Forelimb muscle (tissue), 1 donor: ENCODE measurements at regions not wholly inside any gene's neighbourhood (a gene's known extent, or its start where the extent isn't known, plus 50 kb on each side); places are given as distances from the start of the nearest gene placed in this dataset.

ENCODE experiments used
- DNase-seq: peaks from one replicate; pipeline ENCODE4 v3.0.0-alpha.2; 2013; ENCODE audit warnings: low read depth

DNA sequence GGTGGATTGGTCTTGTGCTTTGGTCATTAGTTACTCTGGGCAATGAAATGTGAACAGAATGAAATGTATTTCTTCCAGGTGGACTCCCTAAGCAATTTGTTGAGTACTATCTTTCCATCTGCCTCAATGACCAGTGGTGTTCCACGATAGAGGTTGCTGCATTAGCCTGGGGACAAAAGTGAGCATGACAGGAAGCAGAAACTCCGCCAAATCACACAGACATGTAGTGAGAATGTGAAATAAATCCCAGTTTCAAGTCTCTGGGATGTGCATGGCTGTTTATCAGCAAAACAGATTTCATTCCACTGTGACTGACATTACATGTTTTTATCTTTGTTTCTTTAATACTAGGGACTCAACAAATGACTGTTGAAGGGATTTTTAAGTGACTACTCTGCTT lies 63.3 kb upstream of the DCBLD2 start:
- DNase-seq, result no peak

DNA sequence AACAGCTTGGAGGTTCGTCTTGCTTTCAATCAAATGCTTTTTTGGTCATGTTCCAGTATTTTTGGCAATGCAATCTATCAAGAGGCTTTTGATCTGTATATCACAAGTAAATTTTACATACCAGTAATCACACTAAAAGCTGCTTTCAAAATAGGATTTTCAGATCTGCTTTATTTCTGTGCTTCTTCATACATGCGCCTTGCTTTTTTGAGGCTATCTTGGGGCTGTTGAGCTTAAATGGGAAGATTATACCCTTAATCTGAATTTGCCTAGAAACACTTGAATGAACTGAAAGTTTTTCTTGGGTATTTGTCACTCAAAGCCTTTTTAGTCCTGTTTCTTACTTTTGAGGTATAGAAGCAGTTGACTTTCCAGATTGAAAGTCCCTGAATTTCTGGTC lies 62.1 kb upstream of the DCBLD2 start:
- DNase-seq, result no peak

DNA sequence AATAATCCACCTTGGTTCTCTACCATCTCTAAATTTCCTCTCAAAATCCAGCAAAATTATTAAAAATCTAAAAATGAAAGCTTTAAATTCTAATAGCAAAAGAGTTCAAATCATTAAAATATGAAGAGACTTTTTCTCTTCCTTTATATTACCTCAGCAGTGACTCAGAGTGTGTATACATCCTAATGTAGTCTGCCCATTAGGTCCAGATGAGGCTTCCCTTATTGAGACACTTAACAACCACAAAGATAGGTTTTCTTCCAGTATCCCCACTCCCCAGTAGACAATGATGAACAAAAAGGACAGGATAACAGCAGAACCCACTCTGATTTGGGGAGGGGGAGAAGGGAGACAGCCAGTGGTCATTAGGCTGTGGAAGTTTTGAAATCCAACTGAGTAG lies 61.5 kb upstream of the DCBLD2 start:
- no peak for DNase-seq

DNA sequence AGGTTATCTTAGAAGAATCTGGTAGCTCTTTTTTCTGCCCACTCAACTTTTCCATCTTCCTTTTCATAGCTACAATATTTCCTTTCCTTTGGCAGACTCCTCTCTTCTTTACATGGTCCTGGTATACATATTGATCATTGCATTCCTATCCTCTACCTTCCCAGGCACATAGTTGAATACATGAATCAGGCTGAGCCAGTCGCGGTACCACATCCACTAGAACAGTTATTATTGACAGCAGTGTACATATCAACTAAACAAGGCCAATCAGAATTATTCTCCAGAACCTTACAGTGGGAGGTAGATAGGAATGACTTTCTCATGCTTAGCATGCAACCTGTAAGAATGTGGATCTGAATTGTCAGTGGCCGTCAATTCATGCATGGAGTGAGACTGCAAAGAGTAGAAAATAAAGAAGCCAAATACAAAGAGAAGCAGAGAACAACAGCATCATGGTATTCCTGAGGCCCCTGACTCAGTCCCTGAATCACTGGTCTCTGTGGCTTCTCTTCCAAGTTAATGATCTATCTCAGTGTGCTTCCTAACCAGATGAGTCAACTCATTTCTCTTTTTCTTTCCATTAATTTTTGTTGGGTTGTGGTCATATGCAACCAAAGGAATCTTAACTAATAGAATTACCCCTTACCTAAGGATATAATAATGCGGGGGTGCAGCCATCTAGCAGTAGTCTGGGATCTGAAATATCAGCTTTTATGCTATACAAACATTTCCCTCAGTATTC lies 60.9 kb upstream of the DCBLD2 start:
- DNase-seq, result no peak

DNA sequence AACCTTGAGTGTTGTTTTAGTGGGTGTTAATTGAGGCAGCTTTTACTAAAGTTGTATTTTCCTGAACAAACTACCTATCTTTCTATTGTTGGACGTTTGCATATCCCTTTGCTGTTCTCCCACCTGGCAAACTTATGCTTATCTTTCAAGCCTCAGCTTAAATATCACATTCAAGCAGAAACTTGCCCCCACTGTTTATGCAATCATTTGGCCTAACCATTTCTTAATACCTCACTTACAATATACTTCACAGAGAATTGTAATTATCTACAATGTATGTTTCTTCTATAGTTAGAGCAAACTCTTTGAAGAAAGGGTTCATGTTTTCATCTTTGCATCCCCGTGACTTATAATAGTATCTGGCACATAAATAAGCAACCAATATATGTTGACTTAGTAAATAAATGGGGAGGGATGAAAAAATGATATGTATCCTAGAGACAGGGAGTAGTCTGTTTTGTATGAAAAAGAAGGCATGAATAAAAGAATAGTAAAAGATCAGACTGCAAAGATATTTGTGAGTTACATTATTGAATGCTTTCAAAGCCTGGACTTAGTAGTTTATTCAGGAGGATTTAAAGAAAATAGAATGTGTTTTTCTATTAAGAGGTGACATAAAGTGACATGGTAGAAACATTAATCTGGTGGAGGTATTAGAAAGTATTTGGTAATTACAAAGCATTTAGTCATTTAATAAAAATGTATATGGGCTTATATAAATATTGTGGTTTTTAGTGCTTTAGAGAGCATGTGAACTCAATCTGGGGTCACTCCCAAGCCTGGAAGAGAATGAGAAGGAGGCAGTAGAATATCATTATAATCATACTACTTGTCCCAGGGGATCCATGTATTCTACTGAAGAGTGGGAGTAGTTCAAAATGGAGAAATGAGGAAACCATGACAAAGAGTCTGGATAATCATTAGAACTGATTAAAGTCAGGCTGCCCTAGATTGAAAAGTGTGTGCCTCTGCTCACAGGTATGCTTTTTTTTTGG lies 60.0 kb upstream of the DCBLD2 start:
- DNase-seq, result no peak

DNA sequence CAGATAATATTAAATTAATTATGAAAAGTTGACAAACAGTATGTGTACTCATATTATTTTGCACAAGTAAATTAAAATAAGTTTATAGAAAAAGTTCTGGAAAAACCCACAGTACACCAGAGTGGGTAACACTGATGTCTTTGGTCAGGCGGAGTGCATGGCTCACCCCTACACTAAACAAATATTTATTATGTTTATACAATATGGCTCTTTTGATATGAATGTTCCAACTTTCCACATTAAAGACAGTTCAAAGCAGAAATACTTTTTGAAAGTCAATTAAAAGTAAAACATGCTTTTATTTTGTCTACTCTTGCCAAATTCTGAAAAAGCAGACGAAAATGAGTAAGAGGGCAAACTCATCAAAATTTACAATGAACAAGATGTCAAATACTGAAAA lies 56.2 kb upstream of the DCBLD2 start:
- no peak for DNase-seq

DNA sequence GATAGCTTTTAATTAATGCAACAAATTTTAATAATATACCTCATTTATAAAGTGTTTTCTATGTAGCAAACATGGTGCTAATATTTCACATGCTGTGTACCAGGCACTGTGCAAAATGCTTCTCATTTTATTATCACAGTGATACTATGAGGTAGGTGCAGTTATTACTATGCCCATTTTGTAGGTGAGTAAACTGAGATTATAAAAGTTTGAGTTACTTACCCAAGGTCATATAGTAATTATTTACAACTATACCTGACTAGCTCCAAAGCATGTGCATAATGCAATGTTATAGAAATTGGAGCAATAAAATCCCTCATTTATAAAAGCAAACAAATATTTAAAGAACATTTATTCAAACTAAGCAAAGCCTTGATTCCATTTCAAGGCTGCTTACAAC lies 54.5 kb upstream of the DCBLD2 start:
- no peak for DNase-seq

DNA sequence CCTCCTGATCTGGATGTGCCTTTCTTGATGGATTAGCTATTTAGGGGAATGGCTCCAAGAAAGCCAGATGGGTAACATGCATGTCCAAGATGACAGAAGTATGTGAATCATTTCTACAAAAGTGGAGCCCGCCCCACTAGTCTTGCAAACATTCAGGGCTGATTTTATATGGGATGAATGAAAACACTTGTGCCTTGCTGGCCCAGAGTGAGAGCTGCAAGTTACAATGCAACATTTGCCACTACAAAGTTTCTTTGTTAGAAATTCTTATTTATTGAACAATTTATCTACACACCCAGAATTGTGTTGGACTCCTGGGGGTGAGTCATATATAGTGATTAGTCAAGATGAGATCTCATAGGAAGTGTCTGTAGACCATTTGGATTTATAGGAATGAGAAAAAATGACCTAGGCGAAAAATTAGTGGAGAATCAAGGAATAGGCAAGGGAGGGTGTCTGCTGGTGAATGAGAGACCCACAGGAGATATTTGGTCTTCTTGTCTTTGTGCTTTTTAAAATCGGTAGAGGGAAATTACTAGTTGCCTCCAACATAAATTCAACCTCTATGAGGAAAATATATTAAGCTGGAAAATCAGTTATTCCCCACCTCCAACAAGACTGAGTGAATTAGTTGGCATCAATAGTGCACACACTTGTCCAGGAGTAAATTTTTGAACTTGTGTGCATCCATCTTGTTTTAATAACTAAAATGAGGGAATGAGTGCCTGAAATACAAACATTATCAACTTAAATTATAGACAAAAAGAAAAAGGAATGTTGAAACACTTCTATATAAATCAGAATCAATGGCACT lies 53.5 kb upstream of the DCBLD2 start:
- DNase-seq, result peak; percentile 54

DNA sequence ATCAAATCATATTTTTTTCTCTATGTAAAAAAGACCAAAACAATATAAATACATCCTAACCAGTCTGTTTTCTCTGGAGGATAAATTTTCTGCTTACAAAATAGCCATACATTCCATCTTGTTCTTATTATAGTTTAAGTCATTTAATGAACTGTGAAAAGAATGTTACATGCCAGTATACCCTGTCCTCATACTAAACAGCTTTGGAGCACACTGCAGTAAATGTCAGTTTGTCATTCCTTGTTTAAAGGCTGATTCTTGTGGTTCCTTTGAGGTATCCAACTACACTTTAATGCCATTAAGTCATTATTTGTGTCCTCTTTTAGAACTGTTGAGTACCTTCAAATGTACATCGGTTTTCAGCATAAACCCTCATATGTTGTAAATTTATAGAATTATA lies 52.7 kb upstream of the DCBLD2 start:
- peak; percentile 34 for DNase-seq

DNA sequence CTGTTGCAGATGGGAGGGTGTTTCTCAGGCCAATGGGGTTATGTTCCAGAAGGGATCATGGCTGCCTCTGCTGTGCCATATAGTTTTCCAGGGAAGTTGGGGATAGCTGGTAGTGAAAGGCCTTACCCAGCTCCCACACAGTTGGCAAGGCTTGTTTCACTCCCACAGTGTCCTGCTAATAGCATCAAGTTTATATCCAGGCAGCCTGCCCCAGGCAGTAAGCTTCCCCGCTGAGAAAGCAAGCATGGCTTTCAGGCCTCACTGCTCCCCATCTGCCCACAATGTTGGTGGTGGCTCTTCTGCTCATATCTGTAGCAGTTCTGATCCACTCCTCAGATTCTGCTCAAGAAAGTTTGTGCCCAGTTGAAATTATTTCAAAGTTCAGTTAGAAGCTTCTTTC lies 50.9 kb upstream of the DCBLD2 start:
- DNase-seq, result no peak
